HG03558 (cell line): ENCODE measurements at regions not wholly inside any gene's neighbourhood (a gene's known extent, or its start where the extent isn't known, plus 50 kb on each side); places are given as distances from the start of the nearest gene placed in this dataset.
"Not testable (repeated sequence)": the region's sequence is repeated elsewhere in the genome, so short reads cannot be mapped to it uniquely, and the experiment has no call there.

Experiments used
- ATAC-seq: cut with Tn5 transposase; IDR thresholded peaks from one replicate; pipeline ENCODE4 v1.9.1; 2021; ENCODE audit warnings: moderate number of reproducible peaks; ENCODE audit not compliant: unreplicated experiment; ENCODE audit errors: extremely low read depth

- no peak for ATAC-seq
Measured at GRCh38 chr1:114272593-114272992, 118.9 kb upstream of the SYT6 start.

- ATAC-seq, result no peak
Measured at GRCh38 chr1:114270718-114271117, 117.0 kb upstream of the SYT6 start.

- no peak for ATAC-seq
Measured at GRCh38 chr1:114270282-114270681, 116.6 kb upstream of the SYT6 start.

- no peak for ATAC-seq
Measured at GRCh38 chr1:114269539-114269938, 115.9 kb upstream of the SYT6 start.

- ATAC-seq, result peak; percentile 79
Measured at GRCh38 chr1:114263343-114263742, 109.7 kb upstream of the SYT6 start.

GRCh38 chr1:114262337-114262736 lies 108.7 kb upstream of the SYT6 start:
- ATAC-seq, result no peak

GRCh38 chr1:114260805-114261484 lies 107.3 kb upstream of the SYT6 start:
- no peak for ATAC-seq

GRCh38 chr1:114259511-114260160 lies 106.0 kb upstream of the SYT6 start:
- ATAC-seq, result no peak

GRCh38 chr1:114258633-114259032 lies 105.0 kb upstream of the SYT6 start:
- ATAC-seq, result no peak

GRCh38 chr1:114258074-114258473 lies 104.4 kb upstream of the SYT6 start:
- ATAC-seq, result no peak

GRCh38 chr1:114257554-114257953 lies 103.9 kb upstream of the SYT6 start:
- no peak for ATAC-seq

- no peak for ATAC-seq
Measured at GRCh38 chr1:114253900-114254299, 100.2 kb upstream of the SYT6 start.

GRCh38 chr1:114251573-114251939 lies 97.9 kb upstream of the SYT6 start:
- ATAC-seq, result no peak

GRCh38 chr1:114250683-114251572 lies 97.3 kb upstream of the SYT6 start:
- no peak for ATAC-seq

GRCh38 chr1:114249691-114250090 lies 96.0 kb upstream of the SYT6 start:
- no peak for ATAC-seq

GRCh38 chr1:114248162-114248561 lies 94.5 kb upstream of the SYT6 start:
- no peak for ATAC-seq

- not testable (repeated sequence) for ATAC-seq
Measured at GRCh38 chr1:114242531-114243210, 89.0 kb upstream of the SYT6 start.

GRCh38 chr1:114238053-114238452 lies 84.4 kb upstream of the SYT6 start:
- ATAC-seq, result no peak

GRCh38 chr1:114236517-114236916 lies 82.8 kb upstream of the SYT6 start:
- no peak for ATAC-seq

- ATAC-seq, result no peak
Measured at GRCh38 chr1:114235960-114236359, 82.3 kb upstream of the SYT6 start.

- no peak for ATAC-seq
Measured at GRCh38 chr1:114235281-114235680, 81.6 kb upstream of the SYT6 start.
